ENCODE measurements at regions not wholly inside any gene's neighbourhood (a gene's known extent, or its start where the extent isn't known, plus 50 kb on each side); places are given as distances from the start of the nearest gene placed in this dataset.

DNA sequence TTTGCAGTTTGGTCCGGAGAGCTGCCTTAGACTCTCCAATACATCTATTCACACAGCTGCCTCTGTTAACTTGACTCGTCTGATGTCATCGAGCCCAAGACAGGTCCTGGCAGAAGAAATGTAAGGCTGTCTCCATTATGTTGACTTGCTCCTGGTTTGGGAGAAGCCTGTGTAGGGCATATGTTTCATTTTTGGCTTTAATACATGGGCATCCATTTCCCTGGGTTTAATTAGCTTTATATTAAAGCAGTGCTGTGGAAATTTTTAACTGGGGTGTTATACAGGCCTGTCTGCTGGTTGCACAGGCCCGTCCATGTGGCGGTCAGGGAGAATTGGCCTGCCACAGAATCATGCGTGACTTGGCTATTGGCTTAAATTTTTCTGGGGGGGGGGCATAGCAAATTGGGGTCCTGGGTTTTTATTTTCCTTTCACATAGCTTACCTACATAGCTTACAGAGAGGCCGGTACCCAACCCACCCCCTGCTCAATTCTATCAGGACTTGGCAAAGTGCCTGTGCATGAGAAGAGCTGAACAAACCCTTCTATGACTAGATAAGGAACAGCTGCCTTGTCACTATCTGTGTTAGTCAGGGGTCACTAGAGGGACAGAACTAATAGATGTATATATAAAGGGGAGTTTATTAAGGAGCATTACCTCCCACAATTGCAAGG is 123.5 kb upstream of the WDR1 start (continued):
- no peak for TF ChIP-seq RAD21 (IDR thresholded peaks at IDR 0.05; ENCODE audit: low read depth)

DNA sequence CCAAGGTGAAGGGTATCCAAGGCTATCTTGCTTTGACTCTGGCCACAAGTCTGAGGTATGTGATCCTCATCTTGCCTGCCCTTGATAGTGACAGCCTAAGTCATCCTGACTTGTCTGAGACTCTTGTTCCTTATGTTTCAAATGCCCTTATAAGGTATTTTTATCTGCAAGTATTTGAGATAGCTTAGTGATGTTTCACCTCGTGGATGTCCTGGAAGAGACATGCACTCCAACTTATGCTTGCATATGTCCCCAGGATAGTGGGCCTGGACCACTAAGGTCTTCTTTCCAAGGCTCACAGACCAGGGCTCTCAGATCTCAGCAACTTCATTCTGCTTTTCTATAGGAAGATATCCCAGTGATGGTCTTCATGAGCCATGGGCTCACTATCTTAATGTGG is 120.5 kb upstream of the WDR1 start:
- no peaks in the 10 kb centered on the region for H3K4me1 ChIP-seq (ENCODE audit: control insufficient read depth in 1 of 2, insufficient read depth in 2 of 2, low read length in 2 of 2)
- ChIA-PET CTCF (no interaction called here), POLR2A (no interaction called here), RAD21 (ENCODE audit: low non-redundant PET in 1 of 2, low total read pairs in 2 of 2, uncharacterized antibody in 2 of 2, unreplicated experiment in 2 of 2) (no interaction called here)
- peaks cover 50% of the 10 kb centered on the region for H3K27me3 ChIP-seq (ENCODE audit: insufficient read depth, low read length)
- no peaks in the 10 kb centered on the region for H3K9me2 ChIP-seq (ENCODE audit: insufficient read depth)
- H3K9me3 ChIP-seq (ENCODE audit: control insufficient read depth in 1 of 2, insufficient read depth in 1 of 2, low read depth in 1 of 2, low read length in 2 of 2): no peaks in the 10 kb centered on the region
- no peaks in the 10 kb centered on the region for H3K79me2 ChIP-seq (ENCODE audit: insufficient read depth, low read length)
- H3K4me3 ChIP-seq (replicated peaks in 1 of 2; ENCODE audit: low read depth in 1 of 2, low read length in 2 of 2): no peak overlapping the region
- no peak overlapping the region for H3K4me2 ChIP-seq (ENCODE audit: low read length)
- intact Hi-C loops (cut with micrococcal nuclease): no loop called here
- H3K36me3 ChIP-seq (ENCODE audit: control insufficient read depth in 1 of 2, insufficient read depth in 2 of 2, low read length in 2 of 2): no peaks in the 10 kb centered on the region
- DNase-seq (ENCODE audit: low read depth, low spot score) (no peak), ATAC-seq (no peak)
- BruUV-seq (replicated peaks): no TSS peak
- H2AFZ ChIP-seq (ENCODE audit: low read depth, low read length, poor library complexity, severe bottlenecking): no peak overlapping the region
- no peak overlapping the region for H3K27ac ChIP-seq (ENCODE audit: low read depth, low read length)
- no peak overlapping the region for H3K9ac ChIP-seq (ENCODE audit: low read length)
- TF ChIP-seq, protein P1, sequence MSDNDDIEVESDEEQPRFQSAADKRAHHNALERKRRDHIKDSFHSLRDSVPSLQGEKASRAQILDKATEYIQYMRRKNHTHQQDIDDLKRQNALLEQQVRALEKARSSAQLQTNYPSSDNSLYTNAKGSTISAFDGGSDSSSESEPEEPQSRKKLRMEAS (IDR thresholded peaks at IDR 0.05): no peak
- no peak for TF ChIP-seq SP1 (IDR thresholded peaks at IDR 0.05; ENCODE audit: low read depth)
- TF ChIP-seq, protein P2, sequence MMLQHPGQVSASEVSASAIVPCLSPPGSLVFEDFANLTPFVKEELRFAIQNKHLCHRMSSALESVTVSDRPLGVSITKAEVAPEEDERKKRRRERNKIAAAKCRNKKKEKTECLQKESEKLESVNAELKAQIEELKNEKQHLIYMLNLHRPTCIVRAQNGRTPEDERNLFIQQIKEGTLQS (IDR thresholded peaks at IDR 0.05): no peak
- TF ChIP-seq, protein P3, sequence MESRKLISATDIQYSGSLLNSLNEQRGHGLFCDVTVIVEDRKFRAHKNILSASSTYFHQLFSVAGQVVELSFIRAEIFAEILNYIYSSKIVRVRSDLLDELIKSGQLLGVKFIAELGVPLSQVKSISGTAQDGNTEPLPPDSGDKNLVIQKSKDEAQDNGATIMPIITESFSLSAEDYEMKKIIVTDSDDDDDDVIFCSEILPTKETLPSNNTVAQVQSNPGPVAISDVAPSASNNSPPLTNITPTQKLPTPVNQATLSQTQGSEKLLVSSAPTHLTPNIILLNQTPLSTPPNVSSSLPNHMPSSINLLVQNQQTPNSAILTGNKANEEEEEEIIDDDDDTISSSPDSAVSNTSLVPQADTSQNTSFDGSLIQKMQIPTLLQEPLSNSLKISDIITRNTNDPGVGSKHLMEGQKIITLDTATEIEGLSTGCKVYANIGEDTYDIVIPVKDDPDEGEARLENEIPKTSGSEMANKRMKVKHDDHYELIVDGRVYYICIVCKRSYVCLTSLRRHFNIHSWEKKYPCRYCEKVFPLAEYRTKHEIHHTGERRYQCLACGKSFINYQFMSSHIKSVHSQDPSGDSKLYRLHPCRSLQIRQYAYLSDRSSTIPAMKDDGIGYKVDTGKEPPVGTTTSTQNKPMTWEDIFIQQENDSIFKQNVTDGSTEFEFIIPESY (IDR thresholded peaks at IDR 0.05; ENCODE audit: extremely low read depth, insufficient replicate concordance, low read length): no peak
- no peaks in the 10 kb centered on the region for H4K20me1 ChIP-seq (ENCODE audit: insufficient read depth)

All from HCT116 (cell line).